NCI-H446 (cell line): ENCODE measurements at regions not wholly inside any gene's neighbourhood (a gene's known extent, or its start where the extent isn't known, plus 50 kb on each side); places are given as distances from the start of the nearest gene placed in this dataset.

Experiments
- DNase-seq, 2 experiments: peaks; one replicate each; lab custom pipeline; 2025; lab: John Stamatoyannopoulos, UW

DNA sequence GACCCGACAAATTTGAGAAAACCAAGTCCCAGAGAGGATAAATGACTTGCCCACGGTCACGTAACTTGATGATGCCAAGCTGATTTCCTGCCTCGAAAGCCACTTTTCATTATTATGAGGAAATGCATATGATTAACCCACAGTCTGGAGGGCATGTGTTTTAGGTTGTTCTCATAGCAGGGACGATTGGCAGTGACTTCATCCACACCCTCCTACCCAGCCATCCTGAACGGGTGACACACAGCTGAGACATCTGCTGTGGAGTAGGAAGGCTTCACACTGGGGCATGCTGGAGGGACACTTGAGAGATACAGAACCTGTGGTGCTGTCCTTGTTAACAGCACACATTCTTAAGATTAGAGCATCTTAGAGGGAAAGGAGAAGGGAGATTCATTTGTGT is 65.4 kb upstream of the WDFY2 start:
- DNase-seq = peak in 1 of 2 experiments; percentile 56

DNA sequence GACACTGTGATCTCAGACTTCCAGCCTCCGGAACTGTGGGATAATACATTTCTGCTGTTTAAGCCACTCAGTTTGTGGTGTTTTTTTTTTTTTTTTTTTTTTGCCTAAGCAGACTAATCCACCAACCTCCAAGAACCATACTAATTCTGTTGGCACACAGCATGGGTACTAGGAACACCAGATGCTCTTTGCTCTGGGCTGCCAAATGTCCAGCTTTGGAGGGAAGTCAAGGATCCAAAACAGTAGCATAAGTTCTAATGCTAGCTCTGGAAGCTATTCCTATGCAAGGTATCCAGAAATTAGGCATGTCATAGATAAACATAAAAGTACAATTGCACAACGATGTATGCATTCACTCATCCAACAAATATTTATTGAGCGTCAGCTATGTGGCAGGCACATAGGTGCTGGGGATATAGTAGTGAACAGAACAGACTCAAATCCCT is 64.5 kb upstream of the WDFY2 start:
- DNase-seq = peak; percentile 40 to 83

DNA sequence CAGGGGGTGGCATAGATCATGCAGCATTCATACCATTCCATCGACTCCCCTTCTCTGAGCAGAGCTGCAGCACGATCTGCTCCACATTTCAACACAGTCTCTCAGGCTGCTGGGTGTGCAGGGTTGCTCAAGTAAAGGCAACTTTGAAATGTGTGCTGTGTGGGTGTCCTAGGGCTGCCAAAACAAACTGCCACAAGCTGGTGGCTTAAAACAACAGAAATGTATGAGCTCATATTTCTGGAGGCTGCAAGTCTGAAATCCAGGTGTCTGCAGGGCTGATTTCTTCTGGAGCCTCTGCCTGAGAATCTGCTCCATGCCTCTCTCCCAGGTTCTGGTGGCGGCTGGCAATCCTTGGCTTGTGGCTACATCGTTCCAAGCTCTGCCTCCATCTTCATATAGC is 63.7 kb upstream of the WDFY2 start:
- DNase-seq = peak; percentile 35 to 80

DNA sequence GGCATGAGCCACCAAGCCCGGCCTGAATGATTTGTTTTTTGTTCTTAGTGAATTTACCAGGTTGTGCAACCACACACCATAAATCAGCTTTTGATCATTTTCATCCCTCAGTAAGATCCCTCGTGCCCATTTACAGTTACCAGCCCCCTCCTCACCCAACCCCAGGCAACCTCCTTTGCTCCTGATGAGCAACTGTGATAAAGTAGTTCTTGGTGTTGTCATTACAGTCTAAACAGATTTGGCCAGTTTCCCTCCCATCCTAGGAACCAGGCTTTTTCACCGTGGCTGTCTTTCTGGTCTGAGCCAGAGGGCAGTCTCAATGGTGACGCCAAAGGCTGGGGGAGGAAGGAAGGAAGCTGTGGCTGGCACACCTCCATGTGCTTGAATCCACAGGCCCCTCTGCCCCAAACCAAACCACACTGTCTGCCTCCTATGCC is 61.2 kb upstream of the WDFY2 start:
- peak in 1 of 2 experiments; percentile 47 for DNase-seq

DNA sequence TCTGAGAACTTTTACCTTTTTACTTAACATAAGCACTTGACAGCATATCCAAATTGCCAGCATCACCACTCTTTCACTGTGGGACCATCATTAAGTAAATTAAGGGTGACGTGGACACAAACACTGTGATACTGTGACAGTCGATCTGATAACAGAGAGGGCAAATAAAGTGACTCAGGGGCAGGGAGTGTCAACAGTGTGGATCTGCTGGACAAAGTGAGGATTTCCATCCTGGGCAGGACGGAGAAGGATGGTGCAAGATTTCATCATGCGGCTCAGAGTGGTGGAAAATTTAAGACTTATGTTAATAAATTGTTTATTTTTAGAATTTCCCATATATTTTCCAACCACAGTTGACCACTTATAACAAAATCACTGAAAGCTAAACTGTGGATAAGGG is 60.0 kb upstream of the WDFY2 start:
- DNase-seq = no peak

DNA sequence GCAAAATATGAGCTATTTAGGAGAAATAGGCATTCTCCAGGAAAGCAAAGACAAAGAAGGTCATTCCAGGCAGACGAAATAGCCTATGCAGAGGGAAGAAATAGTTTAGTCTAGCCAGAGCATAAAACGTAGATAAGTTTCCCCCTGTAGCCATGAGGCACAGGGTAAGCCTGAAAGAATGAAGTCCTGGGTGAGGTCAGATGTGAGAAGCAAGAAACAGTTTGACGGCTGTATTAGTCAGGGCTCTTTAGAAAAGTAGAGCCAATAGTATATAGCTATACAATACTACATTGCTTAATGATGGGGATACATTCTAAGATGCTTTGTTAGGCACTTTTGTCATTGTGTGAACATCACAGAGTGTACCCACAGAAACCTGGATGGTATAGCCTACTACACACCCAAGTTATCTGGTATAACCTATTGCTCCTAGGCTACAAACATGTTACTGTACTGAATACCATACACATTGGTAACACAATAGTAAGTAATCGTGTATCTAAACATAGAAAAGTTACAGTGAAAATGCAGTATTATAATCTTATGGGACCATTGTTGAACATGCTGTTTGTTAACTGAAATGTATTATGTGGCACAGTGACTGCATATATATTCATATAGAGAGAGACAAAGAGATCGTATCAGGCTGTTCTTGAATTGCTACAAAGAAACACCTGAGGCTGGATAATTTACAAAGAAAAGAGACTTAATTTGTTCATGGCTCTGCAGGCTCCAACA is 59.3 kb upstream of the WDFY2 start:
- no peak for DNase-seq

DNA sequence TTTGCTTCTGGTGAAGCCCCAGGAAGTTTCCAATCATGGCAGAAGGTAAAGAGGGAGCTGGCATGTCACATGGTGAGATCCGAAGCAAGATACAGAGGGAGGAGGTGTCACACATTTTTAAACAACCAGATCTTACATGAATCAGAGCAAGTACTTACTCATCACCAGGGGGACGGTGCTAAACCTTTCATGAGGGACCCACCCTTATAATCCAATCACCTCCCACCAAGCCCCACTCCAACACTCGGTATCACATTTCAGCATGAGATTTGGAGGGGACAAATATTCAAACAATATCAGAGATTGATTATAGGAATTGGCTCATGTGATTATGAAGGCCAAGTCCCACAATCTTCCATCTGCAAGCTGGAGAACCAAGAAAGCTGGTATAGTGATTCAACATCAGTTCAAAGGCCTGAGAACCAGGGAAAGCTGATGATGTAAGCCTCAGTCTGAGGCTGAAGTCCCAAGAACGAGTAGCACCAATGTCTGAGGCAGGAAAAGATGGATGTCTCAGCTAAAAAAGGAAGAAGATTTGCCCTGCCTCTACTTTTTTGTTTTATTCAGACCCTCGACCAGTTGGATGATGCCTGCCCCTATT is 58.6 kb upstream of the WDFY2 start:
- DNase-seq = no peak

DNA sequence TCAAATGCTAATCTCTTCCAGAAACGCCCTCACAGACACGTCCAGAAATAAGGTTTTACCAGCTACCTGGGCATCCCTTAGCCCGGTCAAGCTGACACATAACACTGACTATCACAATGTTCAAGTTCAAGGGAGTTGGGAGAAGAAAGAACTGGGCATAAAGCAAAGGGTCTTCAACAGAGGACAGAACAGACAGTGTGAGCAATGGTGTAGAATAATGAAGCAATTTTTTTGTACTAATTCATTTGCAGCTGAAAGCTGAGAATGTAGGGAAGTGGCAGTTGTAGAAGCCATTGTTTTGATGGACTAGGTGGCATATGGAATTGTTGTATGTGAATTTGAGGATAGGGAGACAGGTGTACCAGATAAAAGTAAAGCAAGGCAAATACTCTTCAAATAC is 58.1 kb upstream of the WDFY2 start:
- no peak for DNase-seq

DNA sequence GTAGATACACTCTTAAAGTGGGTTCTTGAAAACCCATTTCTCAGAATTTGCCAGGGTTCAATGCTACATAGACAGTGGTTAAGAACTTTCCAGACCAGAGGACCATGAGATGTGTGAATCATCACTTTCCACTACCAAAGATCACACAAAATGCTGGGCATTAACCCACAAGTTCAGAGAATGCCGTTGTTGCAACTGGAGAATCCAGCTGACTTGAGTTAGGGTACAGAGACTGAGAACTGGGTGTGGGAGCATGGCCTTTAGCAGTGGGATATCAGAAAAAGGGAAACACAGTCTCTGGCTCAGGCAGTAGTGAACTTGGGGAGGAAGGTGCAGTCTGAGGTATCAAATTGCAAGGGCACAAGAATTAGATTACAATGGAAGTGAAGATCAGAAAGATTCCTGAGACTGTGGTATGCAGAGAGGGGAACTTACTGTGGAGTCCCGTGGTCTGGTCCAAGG is 51.5 kb upstream of the WDFY2 start:
- DNase-seq = no peak

DNA sequence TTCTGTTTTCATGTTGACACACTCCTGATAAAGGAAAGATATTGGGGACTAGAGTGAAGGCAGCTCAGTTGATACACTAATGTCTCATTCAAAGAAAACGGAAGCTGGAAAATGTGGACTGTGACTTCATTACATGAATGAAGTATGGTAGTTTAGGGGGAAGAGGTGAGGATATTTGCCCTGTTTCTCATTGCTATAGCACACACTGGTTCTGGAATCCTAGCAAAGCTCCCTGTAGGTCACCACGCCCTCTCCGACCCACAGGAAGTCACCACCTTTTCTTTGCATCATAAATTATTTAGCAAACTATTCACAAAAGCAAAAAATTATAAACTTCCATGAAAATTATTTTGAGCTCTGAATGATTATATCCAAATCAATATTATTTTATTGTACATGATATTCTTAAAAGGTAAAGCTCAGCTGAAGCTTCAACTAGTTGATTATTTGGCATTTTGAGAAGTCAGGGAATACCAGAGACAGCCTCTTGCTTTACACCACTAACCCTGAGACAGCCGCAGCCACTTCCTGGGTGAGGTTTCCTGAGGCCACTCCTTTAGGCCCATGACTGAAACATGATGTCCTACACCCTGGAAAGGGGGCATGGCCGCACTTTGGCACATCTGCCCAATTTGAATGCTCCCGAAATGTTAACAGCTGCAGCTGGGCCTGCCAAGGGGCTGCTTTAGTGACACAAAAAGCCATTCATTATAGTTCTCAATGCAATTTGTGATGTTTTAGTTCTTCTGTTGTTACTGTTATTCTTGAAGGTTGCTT is 50.0 kb upstream of the WDFY2 start:
- DNase-seq = no peak
